GM20000 (cell line): ENCODE measurements at regions not wholly inside any gene's neighbourhood (a gene's known extent, or its start where the extent isn't known, plus 50 kb on each side); places are given as distances from the start of the nearest gene placed in this dataset.
"Not testable (repeated sequence)": the region's sequence is repeated elsewhere in the genome, so short reads cannot be mapped to it uniquely, and the experiment has no call there.

ENCODE experiments used
- DNase-seq: peaks from one replicate; pipeline ENCODE4 v3.0.0; 2012; ENCODE audit warnings: low spot score
- TF ChIP-seq, protein P1 (sequence below): IDR thresholded peaks from 2 replicates; pipeline ENCODE4 v1.5.1; 2012; ENCODE audit warnings: mild to moderate bottlenecking, control low read depth; ENCODE audit errors: extremely low read depth, missing control alignments

GRCh38 chr15:54810031-54810430 lies 386.7 kb downstream of the RSL24D1 start:
- TF ChIP-seq, protein P1, sequence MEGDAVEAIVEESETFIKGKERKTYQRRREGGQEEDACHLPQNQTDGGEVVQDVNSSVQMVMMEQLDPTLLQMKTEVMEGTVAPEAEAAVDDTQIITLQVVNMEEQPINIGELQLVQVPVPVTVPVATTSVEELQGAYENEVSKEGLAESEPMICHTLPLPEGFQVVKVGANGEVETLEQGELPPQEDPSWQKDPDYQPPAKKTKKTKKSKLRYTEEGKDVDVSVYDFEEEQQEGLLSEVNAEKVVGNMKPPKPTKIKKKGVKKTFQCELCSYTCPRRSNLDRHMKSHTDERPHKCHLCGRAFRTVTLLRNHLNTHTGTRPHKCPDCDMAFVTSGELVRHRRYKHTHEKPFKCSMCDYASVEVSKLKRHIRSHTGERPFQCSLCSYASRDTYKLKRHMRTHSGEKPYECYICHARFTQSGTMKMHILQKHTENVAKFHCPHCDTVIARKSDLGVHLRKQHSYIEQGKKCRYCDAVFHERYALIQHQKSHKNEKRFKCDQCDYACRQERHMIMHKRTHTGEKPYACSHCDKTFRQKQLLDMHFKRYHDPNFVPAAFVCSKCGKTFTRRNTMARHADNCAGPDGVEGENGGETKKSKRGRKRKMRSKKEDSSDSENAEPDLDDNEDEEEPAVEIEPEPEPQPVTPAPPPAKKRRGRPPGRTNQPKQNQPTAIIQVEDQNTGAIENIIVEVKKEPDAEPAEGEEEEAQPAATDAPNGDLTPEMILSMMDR, result no peak
- DNase-seq, result no peak

DNA sequence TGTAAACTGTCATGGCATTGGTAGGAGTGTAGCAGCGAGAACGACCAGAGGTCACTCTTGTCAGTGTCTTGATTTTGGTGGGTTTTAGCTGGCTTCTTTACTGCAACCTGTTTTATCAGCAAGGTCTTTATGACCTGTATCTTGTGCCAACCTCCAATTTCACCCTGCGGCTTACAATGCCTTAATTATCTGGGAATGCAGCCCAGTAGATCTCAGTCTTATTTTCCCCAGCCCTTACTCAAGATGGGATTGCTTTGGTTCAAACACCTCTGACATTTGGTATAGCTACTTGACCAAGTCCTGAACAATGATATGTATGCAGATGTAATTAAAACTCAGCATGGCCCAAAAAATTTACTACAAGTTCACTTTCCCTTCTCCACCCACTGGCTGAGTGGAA lies 388.4 kb downstream of the RSL24D1 start:
- DNase-seq, result no peak
- TF ChIP-seq, protein P1, result no peak

DNA sequence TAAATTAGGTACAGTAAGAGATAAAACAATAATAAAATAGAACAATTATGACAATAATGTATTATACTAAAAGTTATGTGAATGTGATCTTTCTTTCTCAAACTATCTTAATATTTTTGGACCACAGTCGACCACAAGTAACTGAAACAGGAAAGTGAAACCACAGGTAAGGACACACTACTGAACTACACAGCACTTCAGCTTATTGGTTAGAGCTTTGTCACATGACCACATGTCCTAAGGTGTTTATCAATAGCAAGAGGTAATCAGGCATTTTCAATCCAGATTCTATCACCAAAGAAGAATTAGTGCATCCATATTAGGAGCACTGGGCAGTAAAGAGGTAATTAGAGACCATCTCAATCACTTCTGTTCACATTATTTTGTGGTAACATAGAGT lies 392.8 kb downstream of the RSL24D1 start:
- TF ChIP-seq, protein P1, result no peak
- no peak for DNase-seq

- TF ChIP-seq, protein P1, result no peak
- no peak for DNase-seq
These were observed 393.5 kb downstream of the RSL24D1 start for GRCh38 chr15:54803134-54803808.

DNA sequence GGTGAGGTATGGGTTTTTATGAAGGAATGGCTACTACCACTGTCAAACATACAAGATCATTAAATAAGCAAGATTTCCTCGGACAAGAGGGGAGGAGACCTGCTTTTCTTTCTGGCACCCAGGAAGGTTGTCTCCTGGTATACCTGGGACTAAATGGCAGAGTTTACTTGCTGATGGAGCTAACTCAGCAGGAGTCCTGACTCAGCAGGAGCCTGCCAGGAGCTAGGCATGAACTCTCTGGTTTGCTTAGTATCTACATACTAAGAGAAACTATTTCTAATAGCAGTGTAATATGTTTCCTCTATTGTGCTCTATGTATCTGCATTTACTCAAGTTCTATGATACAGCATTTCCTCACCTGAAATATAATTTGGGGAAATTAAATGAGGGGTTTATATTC lies 404.2 kb downstream of the RSL24D1 start:
- DNase-seq, result no peak
- TF ChIP-seq, protein P1, result no peak

- TF ChIP-seq, protein P1, result no peak
- no peak for DNase-seq
These were observed 406.0 kb downstream of the RSL24D1 start for GRCh38 chr15:54790693-54791092.

DNA sequence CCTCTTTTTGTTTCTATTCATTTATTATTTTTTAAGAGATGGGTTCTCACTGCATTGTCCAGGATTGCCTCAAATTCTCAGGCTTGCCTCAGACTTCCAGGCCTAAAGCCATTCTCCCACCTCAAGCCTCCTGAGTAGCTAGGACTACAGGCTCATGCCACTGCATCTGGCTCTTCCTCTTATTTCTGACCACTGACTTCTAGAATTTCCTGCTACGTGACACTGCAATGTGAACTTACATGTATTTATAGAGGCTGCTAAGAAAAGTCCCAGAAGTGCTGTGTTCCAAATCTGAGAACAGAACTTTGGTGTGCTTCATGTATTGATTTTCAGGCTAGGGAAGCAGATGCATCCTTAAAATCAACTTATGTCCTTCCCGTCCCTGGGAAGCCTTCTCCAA lies 407.4 kb downstream of the RSL24D1 start:
- TF ChIP-seq, protein P1, result no peak

GRCh38 chr15:54781220-54781619 lies 415.5 kb downstream of the RSL24D1 start:
- not testable (repeated sequence) for DNase-seq

More for the DNA sequence above, 407.4 kb downstream of the RSL24D1 start:
- DNase-seq, result no peak
